ENCODE measurements at regions not wholly inside any gene's neighbourhood (a gene's known extent, or its start where the extent isn't known, plus 50 kb on each side); places are given as distances from the start of the nearest gene placed in this dataset.
A peak's percentile ranks its signal among the peaks of the same experiment; 100 is the strongest.

DNA sequence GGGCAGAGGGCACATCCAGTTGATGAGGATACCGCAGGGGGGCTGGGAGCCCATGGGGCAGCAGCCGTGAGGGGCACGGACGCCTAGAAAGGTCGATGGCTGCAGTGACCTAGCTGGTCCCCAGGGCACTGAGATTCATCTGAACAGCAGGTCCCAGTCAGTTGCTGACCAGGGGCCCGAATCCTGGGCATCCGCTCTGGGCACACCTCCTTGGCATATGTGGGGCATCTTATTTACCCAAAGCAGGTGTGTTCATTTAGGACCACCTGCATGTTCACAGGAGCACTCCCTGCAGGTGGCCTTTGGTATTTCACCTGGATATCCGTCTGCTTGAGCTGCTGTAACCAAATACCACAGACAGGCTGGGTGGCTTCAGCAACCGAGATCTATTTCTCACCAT is 72.0 kb upstream of the ODC1 start:
- no peaks in the 10 kb centered on the region for H3K36me3 ChIP-seq (ENCODE audit: control insufficient read depth, insufficient read depth, low read length)
- no peak overlapping the region for H3K27ac ChIP-seq (ENCODE audit: low read length)
- no peaks in the 10 kb centered on the region for H3K4me1 Mint-ChIP-seq
- no peak overlapping the region for H3K4me3 Mint-ChIP-seq
- H3K4me1 ChIP-seq (ENCODE audit: control insufficient read depth, insufficient read depth, low read length): no peaks in the 10 kb centered on the region
- H3K4me3 ChIP-seq (ENCODE audit: low read length): no peak overlapping the region
- H3K27ac Mint-ChIP-seq: no peak overlapping the region
- no peak for ATAC-seq
- peaks cover 2 to 7% of the 10 kb centered on the region in 2 donors for H3K9me3 Mint-ChIP-seq
- H3K27me3 Mint-ChIP-seq (ENCODE audit: low read depth in 2 of 2): peaks cover 0 to 3% of the 10 kb centered on the region in 2 donors
- intact Hi-C loops (cut with micrococcal nuclease): no loop called here
- peaks cover 19% of the 10 kb centered on the region for H3K36me3 Mint-ChIP-seq
- H3K27me3 ChIP-seq (ENCODE audit: control insufficient read depth, insufficient read depth, low read length): no peaks in the 10 kb centered on the region
- 89% methylated on average over 9 of the region's 9 CpGs for WGBS (ENCODE audit: insufficient coverage)
- H3K9me3 ChIP-seq (ENCODE audit: control insufficient read depth, insufficient read depth, low read length): peaks cover 9% of the 10 kb centered on the region
- DNase-seq: peak in 1 of 2 donors; percentile 30
- TF ChIP-seq, protein P1, sequence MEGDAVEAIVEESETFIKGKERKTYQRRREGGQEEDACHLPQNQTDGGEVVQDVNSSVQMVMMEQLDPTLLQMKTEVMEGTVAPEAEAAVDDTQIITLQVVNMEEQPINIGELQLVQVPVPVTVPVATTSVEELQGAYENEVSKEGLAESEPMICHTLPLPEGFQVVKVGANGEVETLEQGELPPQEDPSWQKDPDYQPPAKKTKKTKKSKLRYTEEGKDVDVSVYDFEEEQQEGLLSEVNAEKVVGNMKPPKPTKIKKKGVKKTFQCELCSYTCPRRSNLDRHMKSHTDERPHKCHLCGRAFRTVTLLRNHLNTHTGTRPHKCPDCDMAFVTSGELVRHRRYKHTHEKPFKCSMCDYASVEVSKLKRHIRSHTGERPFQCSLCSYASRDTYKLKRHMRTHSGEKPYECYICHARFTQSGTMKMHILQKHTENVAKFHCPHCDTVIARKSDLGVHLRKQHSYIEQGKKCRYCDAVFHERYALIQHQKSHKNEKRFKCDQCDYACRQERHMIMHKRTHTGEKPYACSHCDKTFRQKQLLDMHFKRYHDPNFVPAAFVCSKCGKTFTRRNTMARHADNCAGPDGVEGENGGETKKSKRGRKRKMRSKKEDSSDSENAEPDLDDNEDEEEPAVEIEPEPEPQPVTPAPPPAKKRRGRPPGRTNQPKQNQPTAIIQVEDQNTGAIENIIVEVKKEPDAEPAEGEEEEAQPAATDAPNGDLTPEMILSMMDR (IDR thresholded peaks at IDR 0.05): no peak

DNA sequence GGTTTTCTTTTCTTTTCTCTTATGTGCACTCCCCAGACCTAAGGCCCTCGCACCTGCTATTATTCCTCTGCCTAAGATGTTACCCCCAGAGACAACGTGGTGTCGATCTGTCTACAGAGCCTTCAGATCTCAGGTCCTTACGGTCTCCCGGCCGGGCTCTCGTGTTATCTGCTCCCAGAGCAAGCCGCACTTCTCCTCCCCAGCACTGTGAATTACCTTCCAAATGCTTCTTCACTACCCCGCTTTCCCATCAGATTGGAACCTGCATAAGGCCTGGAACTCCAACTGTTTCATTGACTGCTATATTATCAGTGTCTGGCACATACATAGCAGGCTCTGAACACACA is 71.2 kb upstream of the ODC1 start:
- intact Hi-C loops (cut with micrococcal nuclease): no loop called here

DNA sequence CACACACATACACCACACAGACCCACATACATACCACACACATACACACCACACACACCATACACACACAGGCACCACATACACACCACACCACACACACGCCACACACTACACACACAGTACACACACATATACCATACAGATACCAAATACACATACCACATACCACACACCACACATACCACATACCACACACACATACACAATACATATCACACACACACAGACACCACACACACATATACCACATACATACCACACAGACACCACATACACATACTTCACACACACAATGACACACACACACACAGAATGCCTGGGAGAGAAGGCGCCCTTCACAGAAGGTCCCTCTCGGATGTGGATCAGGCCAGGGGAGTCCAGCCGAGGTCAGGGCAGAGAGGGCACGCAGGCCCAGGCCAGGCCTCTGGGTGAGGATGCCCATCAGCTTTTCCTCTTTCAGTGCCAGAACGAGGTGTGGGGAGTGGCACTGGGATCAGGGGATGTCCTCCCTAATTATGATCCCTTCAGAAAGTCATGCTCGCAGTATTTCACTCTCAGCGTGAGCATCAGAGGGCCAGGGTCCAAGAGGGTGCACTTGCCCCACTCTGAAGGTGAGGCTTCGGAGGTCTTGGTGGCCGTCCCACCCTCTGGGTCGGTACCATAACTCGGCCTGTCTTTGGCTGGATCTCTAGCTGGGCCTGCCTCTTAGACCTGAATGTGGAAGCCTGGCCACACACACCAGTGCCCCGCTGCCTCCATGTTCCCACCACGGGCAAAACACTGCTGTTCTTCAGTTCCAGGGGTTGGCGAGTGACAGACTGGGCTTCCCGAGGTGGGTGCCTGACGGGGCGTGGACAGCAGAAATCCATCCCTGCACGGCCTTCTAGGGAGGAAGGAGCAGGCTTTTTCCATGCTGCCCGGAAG is 70.6 kb upstream of the ODC1 start:
- no peak for DNase-seq
- Histone ChIP-seq H3K27me3 (ENCODE audit: control insufficient read depth, insufficient read depth, low read length) (no peaks in the 10 kb centered on the region), H3K36me3 (ENCODE audit: control insufficient read depth, insufficient read depth, low read length) (no peaks in the 10 kb centered on the region), H3K4me3 (ENCODE audit: low read length) (no peak overlapping the region), H3K27ac (ENCODE audit: low read length) (no peak overlapping the region), H3K9me3 (ENCODE audit: control insufficient read depth, insufficient read depth, low read length) (peaks cover 11% of the 10 kb centered on the region), H3K4me1 (ENCODE audit: control insufficient read depth, insufficient read depth, low read length) (no peaks in the 10 kb centered on the region)
- 94% methylated on average over 20 of the region's 20 CpGs for WGBS (ENCODE audit: insufficient coverage)
- TF ChIP-seq, protein P1 (IDR thresholded peaks at IDR 0.05): no peak
- no peak overlapping the region for H3K27ac Mint-ChIP-seq
- peaks cover 2 to 7% of the 10 kb centered on the region in 2 donors for H3K9me3 Mint-ChIP-seq
- H3K4me3 Mint-ChIP-seq: no peak overlapping the region
- H3K36me3 Mint-ChIP-seq: peaks cover 19% of the 10 kb centered on the region
- peaks cover 0 to 3% of the 10 kb centered on the region in 2 donors for H3K27me3 Mint-ChIP-seq (ENCODE audit: low read depth in 2 of 2)
- H3K4me1 Mint-ChIP-seq: no peaks in the 10 kb centered on the region
- intact Hi-C loops (cut with micrococcal nuclease): no loop called here
- ATAC-seq: peak in 1 of 3 donors; percentile 31

More for the DNA sequence above, 71.2 kb upstream of the ODC1 start:
- Mint-ChIP-seq H3K27me3 (ENCODE audit: low read depth in 2 of 2) (peaks cover 0 to 3% of the 10 kb centered on the region in 2 donors), H3K4me1 (no peaks in the 10 kb centered on the region), H3K9me3 (peaks cover 2 to 7% of the 10 kb centered on the region in 2 donors), H3K27ac (no peak overlapping the region), H3K36me3 (peaks cover 19% of the 10 kb centered on the region), H3K4me3 (no peak overlapping the region)
- no peak for ATAC-seq
- DNase-seq: no peak
- no peaks in the 10 kb centered on the region for H3K36me3 ChIP-seq (ENCODE audit: control insufficient read depth, insufficient read depth, low read length)
- H3K27me3 ChIP-seq (ENCODE audit: control insufficient read depth, insufficient read depth, low read length): no peaks in the 10 kb centered on the region
- TF ChIP-seq, protein P1 (IDR thresholded peaks at IDR 0.05): no peak
- H3K4me1 ChIP-seq (ENCODE audit: control insufficient read depth, insufficient read depth, low read length): no peaks in the 10 kb centered on the region
- 92% methylated on average over 9 of the region's 9 CpGs for WGBS (ENCODE audit: insufficient coverage)
- no peak overlapping the region for H3K4me3 ChIP-seq (ENCODE audit: low read length)
- no peak overlapping the region for H3K27ac ChIP-seq (ENCODE audit: low read length)
- peaks cover 11% of the 10 kb centered on the region for H3K9me3 ChIP-seq (ENCODE audit: control insufficient read depth, insufficient read depth, low read length)
